Glutamatergic neuron (in vitro differentiated cells): ENCODE measurements at regions not wholly inside any gene's neighbourhood (a gene's known extent, or its start where the extent isn't known, plus 50 kb on each side); places are given as distances from the start of the nearest gene placed in this dataset.

Experiments
- DNase-seq: peaks from one replicate; pipeline ENCODE4 v3.0.0; 2022
- H3K27ac Mint-ChIP-seq: one replicate; pipeline ENCODE4 v1.8.0; 2020; ENCODE audit warnings: mild to moderate bottlenecking, mixed read lengths, inconsistent platforms; ENCODE audit not compliant: unreplicated experiment
- H3K27me3 Mint-ChIP-seq: one replicate; pipeline ENCODE4 v1.8.0; 2020; ENCODE audit warnings: mild to moderate bottlenecking, moderate library complexity, mixed read lengths, inconsistent platforms; ENCODE audit not compliant: unreplicated experiment
- H3K36me3 Mint-ChIP-seq: one replicate; pipeline ENCODE4 v1.8.0; 2020; ENCODE audit warnings: mild to moderate bottlenecking, mixed read lengths, inconsistent platforms; ENCODE audit not compliant: unreplicated experiment
- H3K4me1 Mint-ChIP-seq: one replicate; pipeline ENCODE4 v1.8.0; 2020; ENCODE audit warnings: mild to moderate bottlenecking, low read depth, mixed read lengths, inconsistent platforms; ENCODE audit not compliant: unreplicated experiment
- H3K4me3 Mint-ChIP-seq: one replicate; pipeline ENCODE4 v1.8.0; 2020; ENCODE audit warnings: mild to moderate bottlenecking, mixed read lengths, inconsistent platforms; ENCODE audit not compliant: unreplicated experiment
- H3K9me3 Mint-ChIP-seq: one replicate; pipeline ENCODE4 v1.8.0; 2020; ENCODE audit warnings: mild to moderate bottlenecking, moderate library complexity, mixed read lengths, inconsistent platforms; ENCODE audit not compliant: unreplicated experiment
- CTCF ChIP-seq: fragments of 200-600 bp; sonication (generic); IDR thresholded peaks from one replicate; pipeline ENCODE4 v1.5.0; 2021; ENCODE audit not compliant: partially characterized antibody, unreplicated experiment

DNA sequence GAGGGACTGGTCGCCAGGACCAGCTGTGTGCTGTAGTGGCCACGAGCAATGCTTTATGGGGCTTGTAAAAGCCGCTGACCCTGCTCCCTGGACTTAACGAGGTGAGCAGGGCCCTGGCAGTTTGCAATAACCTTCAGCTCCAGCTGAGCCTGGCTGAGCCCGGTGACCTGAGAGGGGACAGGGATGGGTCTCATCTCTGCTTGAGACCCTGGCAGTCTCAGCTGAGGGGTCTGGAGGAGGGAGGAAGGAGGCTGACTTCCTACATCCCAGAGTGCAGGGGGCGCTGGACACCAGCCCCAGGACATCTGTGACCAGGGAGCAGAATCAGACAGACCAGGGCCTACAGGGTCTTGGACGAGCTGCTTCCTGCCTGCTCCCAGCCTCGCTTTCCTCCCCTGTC is 277.5 kb upstream of the MVB12B start:
- Mint-ChIP-seq H3K4me1 (peaks cover 3% of the 10 kb centered on the region), H3K27me3 (peaks cover 3% of the 10 kb centered on the region), H3K9me3 (no peaks in the 10 kb centered on the region), H3K36me3 (no peaks in the 10 kb centered on the region), H3K27ac (no peak overlapping the region), H3K4me3 (no peak overlapping the region)
- peak; percentile 39 for DNase-seq
- TF ChIP-seq CTCF, result no peak

- no peaks in the 10 kb centered on the region for H3K9me3 Mint-ChIP-seq
- no peaks in the 10 kb centered on the region for H3K36me3 Mint-ChIP-seq
- TF ChIP-seq CTCF, result no peak
- peaks cover 3% of the 10 kb centered on the region for H3K4me1 Mint-ChIP-seq
- no peak for DNase-seq
- H3K27ac Mint-ChIP-seq, result no peak overlapping the region
- H3K27me3 Mint-ChIP-seq, result peaks cover 3% of the 10 kb centered on the region
- no peak overlapping the region for H3K4me3 Mint-ChIP-seq
These were observed 276.6 kb upstream of the MVB12B start for GRCh38 chr9:126049896-126050604.

DNA sequence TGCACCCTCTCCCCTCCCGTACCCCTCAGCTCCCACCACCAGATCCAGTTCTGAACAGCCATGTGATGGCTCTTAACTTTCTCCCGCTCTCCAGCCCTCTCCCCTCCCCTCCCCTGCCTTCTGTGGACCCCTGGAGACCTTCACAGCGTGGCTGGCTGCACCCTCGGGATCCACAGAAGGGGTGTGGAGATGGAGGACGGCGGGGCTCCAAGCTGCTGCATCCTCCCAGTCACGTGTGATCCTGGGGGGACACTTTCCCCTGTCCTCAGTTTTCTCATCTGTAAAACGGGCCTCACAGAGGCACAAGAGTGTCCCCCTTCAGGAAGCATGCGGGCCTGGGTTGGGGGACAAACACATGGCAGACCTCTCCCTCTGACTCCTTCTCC is 276.0 kb upstream of the MVB12B start:
- Mint-ChIP-seq H3K27me3 (peaks cover 3% of the 10 kb centered on the region), H3K27ac (no peak overlapping the region), H3K4me1 (peaks cover 5% of the 10 kb centered on the region), H3K9me3 (no peaks in the 10 kb centered on the region), H3K4me3 (no peak overlapping the region), H3K36me3 (no peaks in the 10 kb centered on the region)
- no peak for TF ChIP-seq CTCF
- DNase-seq, result no peak

GRCh38 chr9:126051446-126052130 is 275.0 kb upstream of the MVB12B start:
- no peak overlapping the region for H3K4me3 Mint-ChIP-seq
- H3K27ac Mint-ChIP-seq, result no peak overlapping the region
- peaks cover 5% of the 10 kb centered on the region for H3K4me1 Mint-ChIP-seq
- no peaks in the 10 kb centered on the region for H3K9me3 Mint-ChIP-seq
- no peak for DNase-seq
- H3K36me3 Mint-ChIP-seq, result no peaks in the 10 kb centered on the region
- H3K27me3 Mint-ChIP-seq, result peaks cover 3% of the 10 kb centered on the region
- no peak for TF ChIP-seq CTCF

DNA sequence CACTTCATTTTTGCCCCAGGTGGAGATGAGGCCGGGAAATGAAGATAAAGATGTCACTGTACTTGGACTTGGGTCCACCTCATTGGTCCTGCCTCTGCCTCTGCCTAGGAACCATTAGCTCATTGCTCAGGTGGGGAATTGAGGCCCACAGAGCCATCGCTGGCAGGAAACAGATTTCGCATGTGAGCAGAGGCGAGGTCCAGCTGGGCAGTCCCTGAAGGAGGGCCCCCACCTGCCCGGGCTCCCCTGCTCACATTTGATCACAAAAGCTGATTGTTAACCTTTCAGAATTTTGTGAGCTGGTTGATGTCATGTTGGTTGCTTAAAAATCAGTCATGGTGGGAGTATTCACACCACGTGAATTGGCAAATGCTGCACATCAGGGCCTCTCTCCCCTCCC is 273.8 kb upstream of the MVB12B start:
- TF ChIP-seq CTCF, result no peak

More for the DNA sequence above, 273.8 kb upstream of the MVB12B start:
- Mint-ChIP-seq H3K4me3 (no peak overlapping the region), H3K4me1 (peaks cover 12% of the 10 kb centered on the region), H3K36me3 (no peaks in the 10 kb centered on the region), H3K27me3 (peaks cover 3% of the 10 kb centered on the region), H3K27ac (no peak overlapping the region), H3K9me3 (no peaks in the 10 kb centered on the region)
- no peak for DNase-seq
